ENCODE measurements at regions not wholly inside any gene's neighbourhood (a gene's known extent, or its start where the extent isn't known, plus 50 kb on each side); places are given as distances from the start of the nearest gene placed in this dataset.
A peak's percentile ranks its signal among the peaks of the same experiment; 100 is the strongest.
"Not testable (repeated sequence)": the region's sequence is repeated elsewhere in the genome, so short reads cannot be mapped to it uniquely, and the experiment has no call there.

GRCh38 chr2:111465521-111465920, 344.8 kb downstream of the BCL2L11 start:
- not testable (repeated sequence) for H3K27ac Mint-ChIP-seq (ENCODE audit: unreplicated experiment); H3K4me3 Mint-ChIP-seq (ENCODE audit: unreplicated experiment)

DNA sequence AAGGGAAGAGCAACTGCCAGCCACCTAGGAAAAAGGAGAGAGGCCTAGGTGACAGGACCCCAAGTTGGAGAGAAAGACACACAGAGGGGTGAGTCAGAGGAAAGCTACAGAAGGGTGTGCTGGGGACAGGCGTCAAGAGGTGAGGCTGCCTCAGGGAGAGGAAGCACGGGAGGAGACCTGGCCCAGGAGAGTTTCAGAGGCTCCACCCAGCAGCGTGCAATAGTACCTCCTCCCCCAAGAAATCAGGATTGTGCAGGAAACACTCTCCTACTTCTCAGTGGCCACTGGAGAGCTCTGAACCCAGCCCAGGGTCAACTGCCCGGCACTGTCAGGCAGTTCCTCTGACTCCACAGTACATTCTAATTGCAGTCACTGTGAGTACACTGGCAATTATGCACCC, 346.0 kb downstream of the BCL2L11 start:
- H3K27ac Mint-ChIP-seq (ENCODE audit: unreplicated experiment); H3K36me3 Mint-ChIP-seq (ENCODE audit: unreplicated experiment): not testable (repeated sequence)

More at GRCh38 chr2:111465521-111465920, 344.8 kb downstream of the BCL2L11 start:
- H3K4me1 Mint-ChIP-seq (ENCODE audit: low read depth, unreplicated experiment); H3K27me3 Mint-ChIP-seq (ENCODE audit: unreplicated experiment); DNase-seq; H3K36me3 Mint-ChIP-seq (ENCODE audit: unreplicated experiment); H3K9me3 Mint-ChIP-seq (ENCODE audit: unreplicated experiment): not testable (repeated sequence)

GRCh38 chr2:111470924-111471323, 350.2 kb downstream of the BCL2L11 start:
- not testable (repeated sequence) for DNase-seq; H3K9me3 Mint-ChIP-seq (ENCODE audit: unreplicated experiment); H3K4me1 Mint-ChIP-seq (ENCODE audit: low read depth, unreplicated experiment); H3K27ac Mint-ChIP-seq (ENCODE audit: unreplicated experiment); H3K27me3 Mint-ChIP-seq (ENCODE audit: unreplicated experiment); H3K36me3 Mint-ChIP-seq (ENCODE audit: unreplicated experiment); H3K4me3 Mint-ChIP-seq (ENCODE audit: unreplicated experiment)

More for the DNA sequence above, 346.0 kb downstream of the BCL2L11 start:
- H3K4me1 Mint-ChIP-seq (ENCODE audit: low read depth, unreplicated experiment); H3K4me3 Mint-ChIP-seq (ENCODE audit: unreplicated experiment); H3K27me3 Mint-ChIP-seq (ENCODE audit: unreplicated experiment); DNase-seq; H3K9me3 Mint-ChIP-seq (ENCODE audit: unreplicated experiment): not testable (repeated sequence)

DNA sequence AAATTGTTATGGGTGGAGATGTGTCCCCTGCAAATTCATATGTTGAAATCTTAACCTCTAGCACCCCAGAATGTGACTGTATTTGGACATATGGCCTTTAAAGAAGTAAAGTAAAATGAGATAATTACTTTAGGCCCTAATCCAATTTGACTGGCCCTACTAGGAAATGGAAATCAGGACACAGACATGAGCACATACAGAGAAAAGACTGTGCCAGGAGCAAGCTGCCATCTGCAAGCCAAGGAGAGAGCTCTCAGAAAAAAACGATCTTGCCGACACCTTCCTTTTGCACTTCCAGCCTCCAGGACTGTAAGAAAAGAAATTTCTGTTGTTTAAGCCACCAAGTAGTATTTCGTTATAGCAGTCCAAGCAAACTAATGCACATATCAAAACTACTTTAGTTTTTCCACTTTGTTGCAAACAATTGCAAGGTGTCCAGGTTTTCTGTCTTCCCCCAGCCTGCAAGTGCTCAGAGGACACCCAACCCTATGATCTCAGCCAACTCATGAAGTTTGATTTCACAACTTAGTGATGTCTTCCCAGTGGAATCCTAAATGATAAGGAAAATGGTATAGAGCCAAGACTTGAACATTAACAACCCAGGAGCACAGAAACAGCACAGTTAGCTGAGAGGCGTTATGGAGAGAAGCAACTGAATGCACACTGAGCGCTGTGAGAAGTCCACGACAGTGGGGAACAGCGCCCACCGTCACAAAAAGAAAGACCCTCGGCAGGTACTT, 351.2 kb downstream of the BCL2L11 start:
- H3K36me3 Mint-ChIP-seq (ENCODE audit: unreplicated experiment); H3K4me3 Mint-ChIP-seq (ENCODE audit: unreplicated experiment); H3K27ac Mint-ChIP-seq (ENCODE audit: unreplicated experiment); DNase-seq; H3K4me1 Mint-ChIP-seq (ENCODE audit: low read depth, unreplicated experiment); H3K9me3 Mint-ChIP-seq (ENCODE audit: unreplicated experiment); H3K27me3 Mint-ChIP-seq (ENCODE audit: unreplicated experiment): not testable (repeated sequence)

- not testable (repeated sequence) for H3K27me3 Mint-ChIP-seq (ENCODE audit: unreplicated experiment); H3K27ac Mint-ChIP-seq (ENCODE audit: unreplicated experiment); H3K4me1 Mint-ChIP-seq (ENCODE audit: low read depth, unreplicated experiment); H3K9me3 Mint-ChIP-seq (ENCODE audit: unreplicated experiment); H3K4me3 Mint-ChIP-seq (ENCODE audit: unreplicated experiment); DNase-seq; H3K36me3 Mint-ChIP-seq (ENCODE audit: unreplicated experiment)
Measured at GRCh38 chr2:111472844-111473403, 352.2 kb downstream of the BCL2L11 start.

DNA sequence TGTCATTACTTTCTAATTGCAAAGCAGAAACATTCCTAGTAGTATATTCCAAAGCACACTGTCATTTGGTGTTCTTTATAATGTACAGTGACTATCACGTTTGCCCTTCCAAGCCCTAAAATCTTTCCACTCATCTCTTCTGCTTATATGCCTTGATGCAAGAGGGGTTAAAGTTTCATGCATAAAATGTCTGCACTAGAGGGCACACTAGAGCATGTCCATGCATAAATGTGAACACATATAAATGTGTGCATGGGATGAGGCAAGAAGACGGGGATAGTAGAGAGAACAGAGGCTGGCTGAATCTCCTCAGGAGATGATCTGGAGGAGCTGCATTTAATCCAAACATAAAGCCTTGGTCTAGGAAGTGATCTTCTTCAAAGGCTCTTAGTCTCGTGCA, 352.8 kb downstream of the BCL2L11 start:
- not testable (repeated sequence) for H3K4me3 Mint-ChIP-seq (ENCODE audit: unreplicated experiment); H3K27ac Mint-ChIP-seq (ENCODE audit: unreplicated experiment); DNase-seq; H3K27me3 Mint-ChIP-seq (ENCODE audit: unreplicated experiment); H3K9me3 Mint-ChIP-seq (ENCODE audit: unreplicated experiment); H3K36me3 Mint-ChIP-seq (ENCODE audit: unreplicated experiment); H3K4me1 Mint-ChIP-seq (ENCODE audit: low read depth, unreplicated experiment)

DNA sequence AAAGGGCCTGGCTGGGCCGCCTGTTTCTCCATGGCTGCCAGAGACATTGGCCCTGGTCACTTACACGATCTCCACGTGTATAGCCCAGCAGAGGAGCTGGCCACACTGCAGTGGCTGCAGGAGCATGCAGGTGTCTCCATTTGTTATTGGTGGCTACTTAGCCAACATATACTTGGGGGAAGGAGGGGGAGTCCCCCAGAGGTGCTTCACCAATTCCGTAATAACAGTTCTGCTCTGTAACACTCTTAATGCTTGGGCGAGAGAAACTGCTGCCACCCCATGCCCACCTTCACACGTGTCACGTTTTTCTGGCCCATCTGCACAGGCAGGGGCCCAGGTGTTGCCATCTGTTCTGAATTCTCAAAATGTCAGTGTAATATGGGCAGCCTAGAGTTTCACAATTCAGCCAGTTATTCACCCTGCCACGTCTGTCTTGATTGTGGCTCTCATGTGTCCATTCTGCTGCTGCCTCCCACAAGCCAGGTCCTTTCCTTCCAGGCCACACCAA, 353.5 kb downstream of the BCL2L11 start:
- not testable (repeated sequence) for H3K9me3 Mint-ChIP-seq (ENCODE audit: unreplicated experiment); H3K27ac Mint-ChIP-seq (ENCODE audit: unreplicated experiment); DNase-seq

GRCh38 chr2:111478335-111478734, 357.6 kb downstream of the BCL2L11 start:
- not testable (repeated sequence) for H3K4me3 Mint-ChIP-seq (ENCODE audit: unreplicated experiment); H3K27me3 Mint-ChIP-seq (ENCODE audit: unreplicated experiment); H3K36me3 Mint-ChIP-seq (ENCODE audit: unreplicated experiment); H3K27ac Mint-ChIP-seq (ENCODE audit: unreplicated experiment); H3K9me3 Mint-ChIP-seq (ENCODE audit: unreplicated experiment); DNase-seq; H3K4me1 Mint-ChIP-seq (ENCODE audit: low read depth, unreplicated experiment)

More for the DNA sequence above, 353.5 kb downstream of the BCL2L11 start:
- not testable (repeated sequence) for H3K4me1 Mint-ChIP-seq (ENCODE audit: low read depth, unreplicated experiment); H3K27me3 Mint-ChIP-seq (ENCODE audit: unreplicated experiment); H3K36me3 Mint-ChIP-seq (ENCODE audit: unreplicated experiment); H3K4me3 Mint-ChIP-seq (ENCODE audit: unreplicated experiment)

DNA sequence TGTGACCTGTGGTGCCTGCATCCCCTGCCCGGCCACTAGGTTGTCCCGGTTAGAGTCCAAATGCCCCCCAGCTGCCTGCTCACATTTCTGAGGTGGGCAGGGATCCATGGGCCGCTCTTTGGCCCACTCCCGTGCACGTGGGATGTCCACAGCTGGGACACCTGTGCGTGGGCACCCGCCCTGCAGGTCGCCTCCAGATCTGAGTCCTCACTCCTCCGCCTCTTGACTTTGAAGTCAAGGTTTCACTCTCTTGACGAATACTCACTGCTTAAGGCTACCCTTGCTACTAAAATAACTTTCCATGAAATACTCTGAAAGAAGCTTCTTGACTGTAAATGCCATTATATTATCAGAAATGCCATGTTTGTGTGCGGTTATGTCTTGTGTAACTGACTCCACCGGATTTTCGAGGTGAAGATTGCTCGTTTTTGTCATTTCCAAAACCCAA, 358.2 kb downstream of the BCL2L11 start:
- not testable (repeated sequence) for H3K4me1 Mint-ChIP-seq (ENCODE audit: low read depth, unreplicated experiment); H3K27ac Mint-ChIP-seq (ENCODE audit: unreplicated experiment); DNase-seq; H3K36me3 Mint-ChIP-seq (ENCODE audit: unreplicated experiment); H3K4me3 Mint-ChIP-seq (ENCODE audit: unreplicated experiment); H3K9me3 Mint-ChIP-seq (ENCODE audit: unreplicated experiment); H3K27me3 Mint-ChIP-seq (ENCODE audit: unreplicated experiment)

GRCh38 chr2:111480016-111480625, 359.4 kb downstream of the BCL2L11 start:
- not testable (repeated sequence) for H3K4me3 Mint-ChIP-seq (ENCODE audit: unreplicated experiment); H3K27me3 Mint-ChIP-seq (ENCODE audit: unreplicated experiment); H3K4me1 Mint-ChIP-seq (ENCODE audit: low read depth, unreplicated experiment); H3K36me3 Mint-ChIP-seq (ENCODE audit: unreplicated experiment); DNase-seq; H3K9me3 Mint-ChIP-seq (ENCODE audit: unreplicated experiment); H3K27ac Mint-ChIP-seq (ENCODE audit: unreplicated experiment)

DNA sequence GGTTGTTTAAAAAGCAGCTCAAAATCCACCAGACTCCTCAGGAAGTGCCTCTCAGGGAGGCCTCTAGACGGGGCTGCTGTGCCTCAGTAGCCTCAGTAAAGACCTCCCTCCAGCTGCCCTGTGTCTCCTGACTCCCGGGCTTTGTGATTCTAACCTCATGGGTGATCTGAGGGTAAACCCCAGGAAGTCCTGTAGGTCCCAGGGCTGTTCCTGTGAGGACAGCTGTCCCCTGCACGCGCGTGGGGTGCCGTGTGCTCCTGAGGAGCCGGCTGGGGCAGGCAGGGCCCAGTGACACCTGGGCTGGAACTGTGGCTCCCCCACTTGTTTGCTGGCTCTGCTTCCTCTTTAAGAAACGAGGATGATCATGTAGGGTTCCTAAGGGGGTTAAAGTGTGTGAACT, 359.9 kb downstream of the BCL2L11 start:
- not testable (repeated sequence) for H3K27me3 Mint-ChIP-seq (ENCODE audit: unreplicated experiment)

DNA sequence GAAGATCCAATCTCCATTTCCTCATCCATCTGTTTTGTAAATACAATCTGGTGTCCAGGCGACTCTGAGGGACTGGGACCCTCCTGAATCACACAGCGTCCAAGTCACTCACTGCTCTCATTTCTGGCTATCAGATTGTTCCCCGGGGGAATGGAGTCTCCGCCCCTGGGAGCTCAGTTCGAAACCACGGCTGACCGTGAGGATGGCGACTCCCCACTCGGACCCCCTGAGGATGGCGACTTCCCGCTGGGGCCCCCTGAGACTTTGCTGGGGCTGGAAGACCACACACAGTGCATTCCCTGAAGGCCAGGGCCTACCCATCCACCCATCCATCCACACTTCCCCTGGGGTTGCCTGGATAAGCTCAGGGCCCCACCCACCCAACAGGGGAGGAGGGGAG, 360.5 kb downstream of the BCL2L11 start:
- not testable (repeated sequence) for H3K27ac Mint-ChIP-seq (ENCODE audit: unreplicated experiment); H3K36me3 Mint-ChIP-seq (ENCODE audit: unreplicated experiment); H3K27me3 Mint-ChIP-seq (ENCODE audit: unreplicated experiment); H3K4me3 Mint-ChIP-seq (ENCODE audit: unreplicated experiment); H3K9me3 Mint-ChIP-seq (ENCODE audit: unreplicated experiment); H3K4me1 Mint-ChIP-seq (ENCODE audit: low read depth, unreplicated experiment)
- peak; percentile 17 for DNase-seq

More for the DNA sequence above, 359.9 kb downstream of the BCL2L11 start:
- not testable (repeated sequence) for H3K4me1 Mint-ChIP-seq (ENCODE audit: low read depth, unreplicated experiment); H3K4me3 Mint-ChIP-seq (ENCODE audit: unreplicated experiment); H3K27ac Mint-ChIP-seq (ENCODE audit: unreplicated experiment); H3K9me3 Mint-ChIP-seq (ENCODE audit: unreplicated experiment); DNase-seq; H3K36me3 Mint-ChIP-seq (ENCODE audit: unreplicated experiment)

All from glutamatergic neuron (in vitro differentiated cells).